ENCODE measurements at regions not wholly inside any gene's neighbourhood (a gene's known extent, or its start where the extent isn't known, plus 50 kb on each side); places are given as distances from the start of the nearest gene placed in this dataset.

- no peak for TF ChIP-seq CTCF (IDR thresholded peaks at IDR 0.05)
- WGBS, 2 donors: 74 to 79% methylated on average over 2 of the region's 2 CpGs
- Histone ChIP-seq H3K4me1 (no peaks in the 10 kb centered on the region), H3K4me3 (no peak overlapping the region), H3K9me3 (no peaks in the 10 kb centered on the region), H3K27me3 (no peaks in the 10 kb centered on the region), H3K27ac (no peak overlapping the region), H3K36me3 (no peaks in the 10 kb centered on the region)
- ATAC-seq: no peak
- intact Hi-C loops (cut with DNase I): no loop called here
- no peak for DNase-seq
These were observed 521.1 kb upstream of the ANKRD30A start for GRCh38 chr10:36604316-36604715.

GRCh38 chr10:36603688-36604087 is 521.7 kb upstream of the ANKRD30A start:
- intact Hi-C loops (cut with DNase I): no loop called here
- H3K27me3 ChIP-seq: no peaks in the 10 kb centered on the region
- ATAC-seq (no peak), DNase-seq (no peak)
- no peak for TF ChIP-seq CTCF (IDR thresholded peaks at IDR 0.05)
- 97 to 98% methylated on average over 4 of the region's 4 CpGs for WGBS, 2 donors
- no peaks in the 10 kb centered on the region for H3K9me3 ChIP-seq
- no peak overlapping the region for H3K4me3 ChIP-seq
- H3K27ac ChIP-seq: no peak overlapping the region
- no peaks in the 10 kb centered on the region for H3K4me1 ChIP-seq
- no peaks in the 10 kb centered on the region for H3K36me3 ChIP-seq

- Histone ChIP-seq H3K4me3 (no peak overlapping the region), H3K4me1 (no peaks in the 10 kb centered on the region), H3K27me3 (no peaks in the 10 kb centered on the region), H3K9me3 (no peaks in the 10 kb centered on the region), H3K27ac (no peak overlapping the region), H3K36me3 (no peaks in the 10 kb centered on the region)
- 50 to 63% methylated on average over 4 of the region's 4 CpGs for WGBS, 2 donors
- DNase-seq (no peak), ATAC-seq (no peak)
- intact Hi-C loops (cut with DNase I): no loop called here
- TF ChIP-seq CTCF (IDR thresholded peaks at IDR 0.05): no peak
These were observed 523.0 kb upstream of the ANKRD30A start for GRCh38 chr10:36602374-36602773.

- no peak for DNase-seq
- no peaks in the 10 kb centered on the region for H3K4me1 ChIP-seq
- no peak overlapping the region for H3K4me3 ChIP-seq
- intact Hi-C loops (cut with DNase I): no loop called here
- no peak for ATAC-seq
- WGBS, 2 donors: 63 to 66% methylated on average over 3 of the region's 3 CpGs
- no peaks in the 10 kb centered on the region for H3K27me3 ChIP-seq
- no peak for TF ChIP-seq CTCF (IDR thresholded peaks at IDR 0.05)
- H3K27ac ChIP-seq: no peak overlapping the region
- no peaks in the 10 kb centered on the region for H3K9me3 ChIP-seq
- no peaks in the 10 kb centered on the region for H3K36me3 ChIP-seq
These were observed 527.6 kb upstream of the ANKRD30A start for GRCh38 chr10:36597756-36598320.

Data from heart right ventricle (tissue), 16 donors.